ENCODE measurements at regions not wholly inside any gene's neighbourhood (a gene's known extent, or its start where the extent isn't known, plus 50 kb on each side); places are given as distances from the start of the nearest gene placed in this dataset.

DNA sequence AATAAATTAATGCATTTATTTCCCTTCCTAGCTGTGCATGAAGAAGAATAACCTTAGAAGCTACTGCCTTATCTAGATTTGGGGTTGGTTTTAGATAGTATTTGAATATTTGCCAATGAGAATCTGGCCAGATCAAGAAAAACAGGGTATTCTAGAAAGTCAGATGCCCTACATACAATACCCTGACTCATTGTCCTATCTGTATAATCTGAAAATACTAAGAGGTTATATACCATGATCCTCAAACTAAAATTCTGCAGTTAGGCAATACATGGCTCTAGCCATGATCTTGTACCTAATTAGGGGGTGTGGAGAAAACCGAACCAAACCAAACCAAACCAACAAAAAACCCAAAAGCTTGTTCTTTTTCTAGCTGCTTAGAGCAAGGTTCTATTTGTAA, 240.4 kb upstream of the LYZL1 start:
- TF ChIP-seq SRSF1 (IDR thresholded peaks at IDR 0.05; ENCODE audit: low read depth, low read length) (no peak), THRAP3 (IDR thresholded peaks at IDR 0.05; ENCODE audit: borderline replicate concordance) (no peak), CEBPG (CRISPR knock-in tag; IDR thresholded peaks at IDR 0.05) (no peak), CEBPG (tag; conservative IDR thresholded peaks at IDR 0.05 in 1 of 2, IDR thresholded peaks at IDR 0.05 in 1 of 2) (no peak), KLF1 (tag; IDR thresholded peaks at IDR 0.05) (no peak), ZNF830 (CRISPR knock-in tag; IDR thresholded peaks at IDR 0.05) (no peak), SIN3A (IDR thresholded peaks at IDR 0.05; ENCODE audit: borderline replicate concordance in 2 of 2, control insufficient read depth in 1 of 2, low read depth in 2 of 2, low read length in 2 of 2) (no peak)
- TF ChIP-seq, protein P1, sequence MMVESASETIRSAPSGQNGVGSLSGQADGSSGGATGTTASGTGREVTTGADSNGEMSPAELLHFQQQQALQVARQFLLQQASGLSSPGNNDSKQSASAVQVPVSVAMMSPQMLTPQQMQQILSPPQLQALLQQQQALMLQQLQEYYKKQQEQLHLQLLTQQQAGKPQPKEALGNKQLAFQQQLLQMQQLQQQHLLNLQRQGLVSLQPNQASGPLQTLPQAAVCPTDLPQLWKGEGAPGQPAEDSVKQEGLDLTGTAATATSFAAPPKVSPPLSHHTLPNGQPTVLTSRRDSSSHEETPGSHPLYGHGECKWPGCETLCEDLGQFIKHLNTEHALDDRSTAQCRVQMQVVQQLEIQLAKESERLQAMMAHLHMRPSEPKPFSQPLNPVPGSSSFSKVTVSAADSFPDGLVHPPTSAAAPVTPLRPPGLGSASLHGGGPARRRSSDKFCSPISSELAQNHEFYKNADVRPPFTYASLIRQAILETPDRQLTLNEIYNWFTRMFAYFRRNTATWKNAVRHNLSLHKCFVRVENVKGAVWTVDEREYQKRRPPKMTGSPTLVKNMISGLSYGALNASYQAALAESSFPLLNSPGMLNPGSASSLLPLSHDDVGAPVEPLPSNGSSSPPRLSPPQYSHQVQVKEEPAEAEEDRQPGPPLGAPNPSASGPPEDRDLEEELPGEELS (CRISPR knock-in tag; IDR thresholded peaks at IDR 0.05; ENCODE audit: borderline replicate concordance), result no peak
- TF ChIP-seq, protein P2, sequence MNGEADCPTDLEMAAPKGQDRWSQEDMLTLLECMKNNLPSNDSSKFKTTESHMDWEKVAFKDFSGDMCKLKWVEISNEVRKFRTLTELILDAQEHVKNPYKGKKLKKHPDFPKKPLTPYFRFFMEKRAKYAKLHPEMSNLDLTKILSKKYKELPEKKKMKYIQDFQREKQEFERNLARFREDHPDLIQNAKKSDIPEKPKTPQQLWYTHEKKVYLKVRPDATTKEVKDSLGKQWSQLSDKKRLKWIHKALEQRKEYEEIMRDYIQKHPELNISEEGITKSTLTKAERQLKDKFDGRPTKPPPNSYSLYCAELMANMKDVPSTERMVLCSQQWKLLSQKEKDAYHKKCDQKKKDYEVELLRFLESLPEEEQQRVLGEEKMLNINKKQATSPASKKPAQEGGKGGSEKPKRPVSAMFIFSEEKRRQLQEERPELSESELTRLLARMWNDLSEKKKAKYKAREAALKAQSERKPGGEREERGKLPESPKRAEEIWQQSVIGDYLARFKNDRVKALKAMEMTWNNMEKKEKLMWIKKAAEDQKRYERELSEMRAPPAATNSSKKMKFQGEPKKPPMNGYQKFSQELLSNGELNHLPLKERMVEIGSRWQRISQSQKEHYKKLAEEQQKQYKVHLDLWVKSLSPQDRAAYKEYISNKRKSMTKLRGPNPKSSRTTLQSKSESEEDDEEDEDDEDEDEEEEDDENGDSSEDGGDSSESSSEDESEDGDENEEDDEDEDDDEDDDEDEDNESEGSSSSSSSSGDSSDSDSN (IDR thresholded peaks at IDR 0.05; ENCODE audit: borderline replicate concordance in 1 of 2, low read depth in 2 of 2, low read length in 2 of 2), result no peak
